ENCODE measurements at regions not wholly inside any gene's neighbourhood (a gene's known extent, or its start where the extent isn't known, plus 50 kb on each side); places are given as distances from the start of the nearest gene placed in this dataset.

GRCh38 chr2:120549841-120550240 is 185.8 kb upstream of the GLI2 start:
- Histone ChIP-seq H3K79me2 (ENCODE audit: insufficient read depth, low read length) (no peaks in the 10 kb centered on the region), H3K4me2 (ENCODE audit: low read depth, low read length) (no peak overlapping the region), H3K27ac (ENCODE audit: extremely low read length, insufficient read depth, low read length) (peak overlapping the region; percentile 70), H4K20me1 (ENCODE audit: insufficient read depth, low read length) (no peaks in the 10 kb centered on the region), H3K36me3 (replicated peaks in 1 of 2; ENCODE audit: control insufficient read depth in 1 of 2, insufficient read depth in 2 of 2, low read length in 2 of 2) (no peaks in the 10 kb centered on the region), H3K27me3 (ENCODE audit: control insufficient read depth in 1 of 2, insufficient read depth in 2 of 2, low read length in 2 of 2) (no peaks in the 10 kb centered on the region), H3K4me3 (replicated peaks in 1 of 3; ENCODE audit: insufficient read depth in 1 of 3, low read depth in 2 of 3, low read length in 3 of 3) (no peak overlapping the region), H2AFZ (ENCODE audit: low read length) (no peak overlapping the region), H3K9me3 (ENCODE audit: low read length) (no peaks in the 10 kb centered on the region), H3K9ac (ENCODE audit: insufficient read depth, low read depth, low read length) (no peak overlapping the region), H3K4me1 (ENCODE audit: insufficient read depth, low read length) (peaks cover 100% of the 10 kb centered on the region)
- DNase-seq (ENCODE audit: low spot score) (no peak), ATAC-seq (no peak), FAIRE-seq (no peak)
- ChIA-PET POLR2A (interaction anchor here (1.1 to 6.3 kb wide), 6 partner anchors 10 to 207 kb away, joined by 3 to 105 read pairs (median 4); no protein-coding TSS in a partner anchor), CTCF (ENCODE audit: low intra/inter-chr PET ratio, low total read pairs) (no interaction called here)
- intact Hi-C loops (cut with micrococcal nuclease; ENCODE audit: unreplicated experiment) = loop anchor here (5.0 kb wide), 3 partner anchors 48 to 153 kb away; no protein-coding TSS in a partner anchor
- WGBS (ENCODE audit: low lambda C conversion rate) = 92% methylated on average over 6 of the region's 6 CpGs
- in situ Hi-C loops (cut with HindIII; ENCODE audit: extremely low pct_ligation_motif_present, low pct_unique_long_range_greater_than_20kb) = loop anchor here (5.0 to 10.0 kb wide), 3 partner anchors 33 to 208 kb away; no protein-coding TSS in a partner anchor
- no TSS peak for BruUV-seq (replicated peaks)
- TF ChIP-seq ATF4 (CRISPR knock-in tag; IDR thresholded peaks at IDR 0.05) (no peak), POGK (CRISPR knock-in tag; conservative IDR thresholded peaks at IDR 0.05) (0 out of 2 replicates have a peak, but pooled peaks have one; percentile 21), BCL3 (CRISPR knock-in tag; IDR thresholded peaks at IDR 0.05) (0 out of 2 replicates have a peak, but pooled peaks have one; percentile 1), ZNF629 (CRISPR knock-in tag; conservative IDR thresholded peaks at IDR 0.05) (peak; percentile 85), CREB1 (IDR thresholded peaks at IDR 0.05) (no peak), CREB1 (CRISPR knock-in tag; IDR thresholded peaks at IDR 0.05) (no peak)
